HG03060 (cell line): ENCODE measurements at regions not wholly inside any gene's neighbourhood (a gene's known extent, or its start where the extent isn't known, plus 50 kb on each side); places are given as distances from the start of the nearest gene placed in this dataset.
"Not testable (repeated sequence)": the region's sequence is repeated elsewhere in the genome, so short reads cannot be mapped to it uniquely, and the experiment has no call there.

Experiments
- ATAC-seq: cut with Tn5 transposase; IDR thresholded peaks from one replicate; pipeline ENCODE4 v1.9.1; 2021; ENCODE audit warnings: low read depth, moderate number of reproducible peaks; ENCODE audit not compliant: unreplicated experiment

GRCh38 chr1:244156617-244157016 is 105.5 kb downstream of the ZBTB18 start:
- ATAC-seq: not testable (repeated sequence)

GRCh38 chr1:244157731-244158438 is 106.8 kb downstream of the ZBTB18 start:
- ATAC-seq: no peak

GRCh38 chr1:244159646-244160045 is 108.6 kb downstream of the ZBTB18 start:
- ATAC-seq: no peak

GRCh38 chr1:244160455-244161235 is 109.6 kb downstream of the ZBTB18 start:
- ATAC-seq: no peak

- ATAC-seq: no peak
Observed at GRCh38 chr1:244161236-244161510, 110.1 kb downstream of the ZBTB18 start.

GRCh38 chr1:244162786-244163530 is 111.9 kb downstream of the ZBTB18 start:
- ATAC-seq: no peak

- no peak for ATAC-seq
Observed at GRCh38 chr1:244163861-244164510, 112.9 kb downstream of the ZBTB18 start.

- ATAC-seq: no peak
Observed at GRCh38 chr1:244164511-244164890, 113.4 kb downstream of the ZBTB18 start.

- no peak for ATAC-seq
Observed at GRCh38 chr1:244165021-244165420, 113.9 kb downstream of the ZBTB18 start.

GRCh38 chr1:244165701-244166100 is 114.6 kb downstream of the ZBTB18 start:
- no peak for ATAC-seq

- ATAC-seq: no peak
Observed at GRCh38 chr1:244171241-244171985, 120.3 kb downstream of the ZBTB18 start.

- ATAC-seq: no peak
Observed at GRCh38 chr1:244173240-244173639, 122.2 kb downstream of the ZBTB18 start.

- no peak for ATAC-seq
Observed at GRCh38 chr1:244173769-244174168, 122.7 kb downstream of the ZBTB18 start.

- no peak for ATAC-seq
Observed at GRCh38 chr1:244174922-244175521, 123.9 kb downstream of the ZBTB18 start.

- no peak for ATAC-seq
Observed at GRCh38 chr1:244176201-244176600, 125.1 kb downstream of the ZBTB18 start.

- no peak for ATAC-seq
Observed at GRCh38 chr1:244180256-244180655, 129.2 kb downstream of the ZBTB18 start.

- no peak for ATAC-seq
Observed at GRCh38 chr1:244181867-244182266, 130.8 kb downstream of the ZBTB18 start.

GRCh38 chr1:244183037-244183436 is 132.0 kb downstream of the ZBTB18 start:
- ATAC-seq: no peak

GRCh38 chr1:244186372-244186771 is 135.3 kb downstream of the ZBTB18 start:
- no peak for ATAC-seq

GRCh38 chr1:244187310-244187709 is 136.2 kb downstream of the ZBTB18 start:
- no peak for ATAC-seq
